Nephron progenitor cell (in vitro differentiated cells): ENCODE measurements at regions not wholly inside any gene's neighbourhood (a gene's known extent, or its start where the extent isn't known, plus 50 kb on each side); places are given as distances from the start of the nearest gene placed in this dataset.
A peak's percentile ranks its signal among the peaks of the same experiment; 100 is the strongest.
"Not testable (repeated sequence)": the region's sequence is repeated elsewhere in the genome, so short reads cannot be mapped to it uniquely, and the experiment has no call there.

Source experiments
- DNase-seq: peaks from one replicate; pipeline ENCODE4 v3.0.0; 2021
- H3K27ac Mint-ChIP-seq: 2 replicates; pipeline ENCODE4 v1.8.0; 2021; ENCODE audit warnings: mild to moderate bottlenecking, moderate library complexity, mixed read lengths
- H3K27me3 Mint-ChIP-seq: 2 replicates; pipeline ENCODE4 v1.8.0; 2021; ENCODE audit warnings: mild to moderate bottlenecking, low read depth, mixed read lengths; ENCODE audit not compliant: poor library complexity
- H3K36me3 Mint-ChIP-seq: 2 replicates; pipeline ENCODE4 v1.8.0; 2021; ENCODE audit warnings: low read depth, mixed read lengths
- H3K4me1 Mint-ChIP-seq: 2 replicates; pipeline ENCODE4 v1.8.0; 2021; ENCODE audit warnings: mixed read lengths
- H3K4me3 Mint-ChIP-seq: 2 replicates; pipeline ENCODE4 v1.8.0; 2021; ENCODE audit warnings: mild to moderate bottlenecking, moderate library complexity, mixed read lengths
- H3K9me3 Mint-ChIP-seq: 2 replicates; pipeline ENCODE4 v1.8.0; 2021; ENCODE audit warnings: mild to moderate bottlenecking, moderate library complexity, mixed read lengths
- TF ChIP-seq, protein P1 (sequence below): fragments of 200-600 bp; sonication (generic); IDR thresholded peaks from 2 replicates; pipeline ENCODE4 v1.5.0; 2021; ENCODE audit warnings: antibody characterized with exemption

GRCh38 chr5:23105021-23105420 is 251.9 kb upstream of the CDH12 start:
- H3K27ac Mint-ChIP-seq = no peak overlapping the region
- peaks cover 6% of the 10 kb centered on the region for H3K27me3 Mint-ChIP-seq
- no peak for DNase-seq
- no peaks in the 10 kb centered on the region for H3K36me3 Mint-ChIP-seq
- TF ChIP-seq, protein P1, sequence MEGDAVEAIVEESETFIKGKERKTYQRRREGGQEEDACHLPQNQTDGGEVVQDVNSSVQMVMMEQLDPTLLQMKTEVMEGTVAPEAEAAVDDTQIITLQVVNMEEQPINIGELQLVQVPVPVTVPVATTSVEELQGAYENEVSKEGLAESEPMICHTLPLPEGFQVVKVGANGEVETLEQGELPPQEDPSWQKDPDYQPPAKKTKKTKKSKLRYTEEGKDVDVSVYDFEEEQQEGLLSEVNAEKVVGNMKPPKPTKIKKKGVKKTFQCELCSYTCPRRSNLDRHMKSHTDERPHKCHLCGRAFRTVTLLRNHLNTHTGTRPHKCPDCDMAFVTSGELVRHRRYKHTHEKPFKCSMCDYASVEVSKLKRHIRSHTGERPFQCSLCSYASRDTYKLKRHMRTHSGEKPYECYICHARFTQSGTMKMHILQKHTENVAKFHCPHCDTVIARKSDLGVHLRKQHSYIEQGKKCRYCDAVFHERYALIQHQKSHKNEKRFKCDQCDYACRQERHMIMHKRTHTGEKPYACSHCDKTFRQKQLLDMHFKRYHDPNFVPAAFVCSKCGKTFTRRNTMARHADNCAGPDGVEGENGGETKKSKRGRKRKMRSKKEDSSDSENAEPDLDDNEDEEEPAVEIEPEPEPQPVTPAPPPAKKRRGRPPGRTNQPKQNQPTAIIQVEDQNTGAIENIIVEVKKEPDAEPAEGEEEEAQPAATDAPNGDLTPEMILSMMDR = no peak
- peaks cover 4% of the 10 kb centered on the region for H3K9me3 Mint-ChIP-seq
- H3K4me3 Mint-ChIP-seq = no peak overlapping the region
- no peaks in the 10 kb centered on the region for H3K4me1 Mint-ChIP-seq

DNA sequence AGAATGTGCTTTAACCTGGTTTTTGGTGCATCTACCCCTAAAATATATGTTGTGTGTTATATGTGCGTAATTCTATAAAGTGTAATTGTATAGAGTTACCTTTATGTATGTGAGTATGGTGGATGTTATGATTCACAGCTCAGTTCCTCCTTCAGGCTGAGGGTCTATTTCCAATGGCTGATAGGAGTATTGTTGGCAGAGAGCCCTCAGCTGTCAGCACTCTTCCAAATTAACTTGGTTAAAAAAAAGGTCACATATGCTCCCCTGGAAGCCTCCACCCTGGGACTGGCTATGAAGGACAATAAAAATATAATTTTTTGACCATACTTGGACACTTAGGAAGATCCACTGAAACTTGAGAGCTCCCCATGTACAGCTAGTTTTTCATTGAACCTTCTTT is 250.4 kb upstream of the CDH12 start:
- Mint-ChIP-seq H3K27me3 (no peaks in the 10 kb centered on the region), H3K9me3 (peaks cover 4% of the 10 kb centered on the region), H3K36me3 (no peaks in the 10 kb centered on the region), H3K4me3 (no peak overlapping the region), H3K27ac (peak overlapping the region; percentile 61), H3K4me1 (no peaks in the 10 kb centered on the region)
- no peak for DNase-seq
- TF ChIP-seq, protein P1 = no peak

- H3K4me1 Mint-ChIP-seq, H3K27ac Mint-ChIP-seq, H3K9me3 Mint-ChIP-seq, DNase-seq, H3K4me3 Mint-ChIP-seq, H3K27me3 Mint-ChIP-seq, H3K36me3 Mint-ChIP-seq: not testable (repeated sequence)
These were observed 242.3 kb upstream of the CDH12 start for GRCh38 chr5:23095418-23095817.

GRCh38 chr5:23089286-23089685 is 236.1 kb upstream of the CDH12 start:
- Mint-ChIP-seq H3K9me3 (no peaks in the 10 kb centered on the region), H3K27me3 (no peaks in the 10 kb centered on the region), H3K4me3 (no peak overlapping the region), H3K27ac (no peak overlapping the region), H3K4me1 (no peaks in the 10 kb centered on the region), H3K36me3 (no peaks in the 10 kb centered on the region)
- TF ChIP-seq, protein P1 = no peak
- no peak for DNase-seq

DNA sequence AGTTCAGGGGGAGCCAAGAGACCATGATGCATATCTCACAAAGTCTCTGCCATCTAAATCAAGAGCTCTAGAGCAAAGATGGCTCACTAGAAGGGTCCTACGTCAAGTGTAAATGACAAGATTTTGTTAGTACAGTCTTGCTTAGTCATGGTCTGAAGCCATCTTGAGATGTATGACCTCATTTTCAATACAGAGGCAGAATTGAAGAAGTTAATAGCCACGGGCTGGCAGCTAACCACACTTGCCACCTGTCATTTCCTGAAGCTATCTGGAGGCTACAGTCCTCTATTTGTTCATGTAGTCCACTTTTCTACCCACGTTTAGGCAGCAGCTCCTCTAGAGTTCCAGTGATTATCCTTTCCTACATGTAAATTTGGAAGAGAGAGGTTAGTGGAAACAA is 231.7 kb upstream of the CDH12 start:
- Mint-ChIP-seq H3K27ac (no peak overlapping the region), H3K4me1 (no peaks in the 10 kb centered on the region), H3K9me3 (no peaks in the 10 kb centered on the region), H3K4me3 (no peak overlapping the region), H3K36me3 (no peaks in the 10 kb centered on the region), H3K27me3 (no peaks in the 10 kb centered on the region)
- DNase-seq = no peak
- TF ChIP-seq, protein P1 = no peak

DNA sequence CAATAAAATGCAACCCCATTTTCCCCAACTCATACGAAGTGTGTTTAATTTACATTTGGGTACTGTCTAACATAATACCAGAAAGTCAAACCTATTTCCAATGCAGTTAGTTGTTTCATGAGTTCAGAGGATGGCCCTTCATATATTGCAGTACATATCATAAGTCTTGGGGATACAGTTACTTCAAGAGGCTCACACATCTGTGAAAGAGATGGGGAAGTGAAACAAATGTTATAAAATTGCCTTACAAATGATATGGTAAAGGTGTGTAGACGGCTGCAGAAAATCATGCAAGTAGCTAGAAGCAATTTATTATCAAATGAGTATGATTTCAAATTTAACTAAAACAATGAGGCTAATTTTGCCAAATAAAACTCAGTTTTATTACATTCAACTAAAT is 219.0 kb upstream of the CDH12 start:
- H3K4me1 Mint-ChIP-seq = no peaks in the 10 kb centered on the region
- peaks cover 4% of the 10 kb centered on the region for H3K27me3 Mint-ChIP-seq
- TF ChIP-seq, protein P1 = no peak
- H3K36me3 Mint-ChIP-seq = no peaks in the 10 kb centered on the region
- no peak overlapping the region for H3K27ac Mint-ChIP-seq
- DNase-seq = no peak
- H3K9me3 Mint-ChIP-seq = no peaks in the 10 kb centered on the region
- H3K4me3 Mint-ChIP-seq = no peak overlapping the region

DNA sequence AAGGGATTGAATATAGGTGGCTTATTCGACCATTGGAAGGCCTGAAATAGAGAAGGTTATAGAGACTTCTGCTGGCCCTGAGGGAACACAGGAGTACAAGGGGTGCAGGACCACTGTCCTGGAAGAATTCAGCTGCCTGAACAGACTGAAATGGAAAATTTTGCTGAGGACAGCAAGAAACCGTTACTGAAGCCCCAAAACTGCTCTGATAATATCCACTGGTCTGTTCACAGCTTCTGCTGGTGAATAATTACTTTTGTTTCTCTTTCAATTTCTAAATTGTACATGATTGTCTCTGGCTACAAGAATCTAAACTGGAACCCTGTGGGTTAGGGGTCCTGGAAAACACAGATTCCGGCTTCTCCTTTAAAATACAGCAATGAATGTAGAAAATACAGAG is 218.5 kb upstream of the CDH12 start:
- Mint-ChIP-seq H3K36me3 (no peaks in the 10 kb centered on the region), H3K9me3 (no peaks in the 10 kb centered on the region), H3K4me3 (no peak overlapping the region), H3K27ac (no peak overlapping the region), H3K27me3 (peaks cover 4% of the 10 kb centered on the region), H3K4me1 (no peaks in the 10 kb centered on the region)
- TF ChIP-seq, protein P1 = no peak
- no peak for DNase-seq
